ENCODE measurements at regions not wholly inside any gene's neighbourhood (a gene's known extent, or its start where the extent isn't known, plus 50 kb on each side); places are given as distances from the start of the nearest gene placed in this dataset.

DNA sequence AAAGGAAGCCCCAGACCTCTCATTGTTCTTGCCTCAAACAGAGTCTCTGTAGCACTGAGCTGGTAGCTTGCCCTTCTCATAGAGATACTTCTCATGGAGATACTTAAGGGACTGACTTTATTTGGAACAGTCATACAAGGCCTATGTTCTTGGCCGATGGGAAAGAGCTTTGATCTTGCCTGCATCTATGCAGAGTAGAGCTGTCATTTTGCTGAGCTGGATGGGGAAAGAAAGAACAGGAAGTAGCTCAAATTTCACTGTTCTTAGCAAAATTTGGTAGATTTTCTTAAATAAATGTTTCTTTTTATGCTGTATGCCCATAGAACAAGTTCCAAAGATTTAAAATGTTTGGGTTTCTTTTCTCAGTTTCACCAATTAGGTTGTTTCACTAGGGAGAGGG lies 119.3 kb upstream of the SEC61G start:
- no peak for TF ChIP-seq POLR2A (IDR thresholded peaks at IDR 0.05)
- TF ChIP-seq, protein P1, sequence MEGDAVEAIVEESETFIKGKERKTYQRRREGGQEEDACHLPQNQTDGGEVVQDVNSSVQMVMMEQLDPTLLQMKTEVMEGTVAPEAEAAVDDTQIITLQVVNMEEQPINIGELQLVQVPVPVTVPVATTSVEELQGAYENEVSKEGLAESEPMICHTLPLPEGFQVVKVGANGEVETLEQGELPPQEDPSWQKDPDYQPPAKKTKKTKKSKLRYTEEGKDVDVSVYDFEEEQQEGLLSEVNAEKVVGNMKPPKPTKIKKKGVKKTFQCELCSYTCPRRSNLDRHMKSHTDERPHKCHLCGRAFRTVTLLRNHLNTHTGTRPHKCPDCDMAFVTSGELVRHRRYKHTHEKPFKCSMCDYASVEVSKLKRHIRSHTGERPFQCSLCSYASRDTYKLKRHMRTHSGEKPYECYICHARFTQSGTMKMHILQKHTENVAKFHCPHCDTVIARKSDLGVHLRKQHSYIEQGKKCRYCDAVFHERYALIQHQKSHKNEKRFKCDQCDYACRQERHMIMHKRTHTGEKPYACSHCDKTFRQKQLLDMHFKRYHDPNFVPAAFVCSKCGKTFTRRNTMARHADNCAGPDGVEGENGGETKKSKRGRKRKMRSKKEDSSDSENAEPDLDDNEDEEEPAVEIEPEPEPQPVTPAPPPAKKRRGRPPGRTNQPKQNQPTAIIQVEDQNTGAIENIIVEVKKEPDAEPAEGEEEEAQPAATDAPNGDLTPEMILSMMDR (IDR thresholded peaks at IDR 0.05), result no peak
